ENCODE measurements at regions not wholly inside any gene's neighbourhood (a gene's known extent, or its start where the extent isn't known, plus 50 kb on each side); places are given as distances from the start of the nearest gene placed in this dataset.

DNA sequence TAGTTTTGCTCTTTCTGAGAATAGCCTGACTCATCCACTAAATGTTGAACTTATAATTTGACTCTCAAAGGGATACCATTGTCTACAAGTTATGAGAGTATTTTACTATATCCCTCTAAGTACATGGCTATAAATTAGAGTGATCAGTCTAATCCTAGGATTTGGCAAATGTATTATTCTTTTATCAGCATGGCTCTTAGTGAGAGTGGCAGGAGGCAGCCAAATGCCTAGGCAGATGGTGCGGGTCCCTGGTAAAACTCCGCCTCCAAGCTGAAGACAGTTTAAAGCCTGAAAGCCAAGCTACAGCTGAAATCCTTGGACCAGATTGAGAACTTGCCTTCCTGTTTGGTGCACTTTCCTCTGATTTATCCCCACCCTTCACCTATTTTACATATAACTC lies 631.8 kb downstream of the SQOR start:
- no peak for DNase-seq

DNA sequence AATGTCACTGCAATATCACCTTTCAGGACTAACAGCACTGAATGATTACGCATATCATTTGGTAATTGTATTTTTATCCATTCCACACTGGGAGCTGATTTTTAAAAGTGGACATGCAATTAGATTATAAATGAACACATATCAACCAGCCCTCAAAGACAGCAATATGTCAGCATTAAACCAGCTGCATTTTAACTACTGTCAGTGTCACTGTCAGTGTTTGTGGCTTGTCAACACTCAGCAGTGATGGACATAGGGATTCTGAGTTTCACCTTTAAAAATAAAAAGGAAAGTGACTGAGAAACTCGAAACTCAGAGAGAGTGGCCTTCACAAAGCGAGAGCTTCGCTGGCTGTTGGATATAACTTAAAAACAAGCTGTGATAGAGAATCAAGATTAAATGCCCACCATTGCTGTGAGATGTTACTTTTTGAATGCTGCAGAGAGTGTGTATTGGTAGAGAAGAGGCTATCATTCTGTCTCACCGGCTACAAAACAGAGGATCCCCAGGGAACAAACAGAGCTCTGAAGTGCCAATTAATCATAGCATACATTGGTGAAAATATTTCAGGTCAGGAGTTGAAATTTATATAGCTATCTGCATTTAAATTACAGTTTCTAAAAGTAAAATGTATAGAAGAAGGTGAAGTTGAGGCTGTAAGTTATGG lies 635.8 kb downstream of the SQOR start:
- no peak for DNase-seq

DNA sequence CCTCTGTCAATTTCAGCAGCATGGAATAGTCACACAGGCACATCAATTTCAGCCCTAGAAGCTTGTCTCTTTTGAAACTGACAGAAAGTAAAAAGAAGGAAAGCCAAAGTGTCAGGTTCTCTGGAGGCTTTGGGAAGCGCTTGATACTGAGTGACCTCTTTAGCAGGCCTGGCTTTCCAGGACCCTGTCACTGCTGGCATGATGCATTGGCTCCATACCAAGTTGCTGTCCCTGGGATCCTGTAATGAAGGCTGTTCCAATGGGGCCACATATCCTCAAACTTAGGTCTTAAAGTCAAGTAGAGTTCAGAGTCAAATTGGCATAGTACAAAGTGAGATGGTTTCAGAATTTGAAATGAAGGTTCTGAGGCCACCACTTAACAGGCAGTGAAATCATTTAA lies 640.9 kb downstream of the SQOR start:
- no peak for DNase-seq

DNA sequence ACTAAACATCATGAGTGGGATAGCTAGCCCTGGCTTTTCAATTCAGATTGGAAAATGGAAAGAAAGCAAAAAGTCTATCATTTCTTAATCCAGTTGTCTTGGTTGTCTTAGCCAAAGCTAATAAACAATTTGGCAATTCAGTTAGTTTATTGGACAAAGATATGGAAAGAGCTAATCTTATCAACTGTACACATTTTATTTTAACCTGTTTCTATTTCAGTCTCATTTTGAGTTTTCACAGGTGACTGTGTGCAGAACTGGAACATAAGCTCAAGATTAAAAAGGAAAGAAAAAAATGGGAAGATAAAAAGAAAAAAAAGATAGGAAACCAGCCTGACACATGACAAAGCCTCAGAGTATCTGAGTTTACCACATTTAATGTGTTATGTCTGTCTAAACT lies 642.6 kb downstream of the SQOR start:
- DNase-seq: no peak

DNA sequence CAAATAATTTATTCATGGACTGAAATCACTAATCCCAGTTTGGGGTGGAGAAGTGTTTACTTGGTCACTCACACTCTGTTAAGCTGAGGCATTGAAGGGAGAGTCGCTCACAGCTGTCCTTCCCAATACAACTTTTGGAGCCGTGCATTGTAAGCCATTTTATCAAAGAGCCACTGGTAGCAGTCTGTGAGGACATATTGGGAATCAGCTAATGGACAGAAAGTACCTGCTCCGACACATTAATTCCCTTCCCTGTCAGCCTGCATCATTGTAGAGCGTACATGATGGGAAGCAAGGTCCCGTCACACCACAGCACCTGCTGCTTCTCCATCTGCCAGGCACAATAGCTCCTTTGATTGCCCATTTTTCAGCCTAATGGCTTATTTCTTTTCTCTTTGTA lies 643.2 kb downstream of the SQOR start:
- peak; percentile 19 for DNase-seq

DNA sequence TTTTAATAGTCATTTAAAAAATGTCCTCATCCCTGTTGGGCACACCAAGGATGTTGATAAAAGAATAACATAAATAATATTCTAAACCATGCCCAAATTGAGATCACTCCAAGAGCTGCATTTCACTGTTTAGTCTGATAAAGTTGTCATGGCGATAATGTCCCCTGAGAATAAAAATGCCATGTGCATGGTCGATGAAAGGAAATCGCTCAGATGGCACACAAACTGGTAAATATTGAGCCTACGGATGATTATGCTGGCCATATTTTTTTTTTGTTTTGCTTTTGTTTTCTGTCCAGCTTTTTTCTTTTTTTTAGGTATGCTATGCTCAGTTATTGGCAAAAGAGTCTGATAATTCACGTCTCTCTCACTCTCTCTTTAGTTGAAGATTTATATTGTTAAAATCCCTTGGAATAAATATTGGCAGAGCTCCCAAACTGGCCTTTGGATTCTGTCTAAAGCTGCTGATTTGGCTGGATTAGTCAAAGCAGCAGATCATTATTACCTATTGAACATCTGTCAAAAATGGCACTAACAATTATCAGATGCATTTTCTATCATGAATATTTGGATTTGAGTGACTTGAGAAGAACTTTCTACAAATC lies 643.8 kb downstream of the SQOR start:
- DNase-seq: peak; percentile 24

DNA sequence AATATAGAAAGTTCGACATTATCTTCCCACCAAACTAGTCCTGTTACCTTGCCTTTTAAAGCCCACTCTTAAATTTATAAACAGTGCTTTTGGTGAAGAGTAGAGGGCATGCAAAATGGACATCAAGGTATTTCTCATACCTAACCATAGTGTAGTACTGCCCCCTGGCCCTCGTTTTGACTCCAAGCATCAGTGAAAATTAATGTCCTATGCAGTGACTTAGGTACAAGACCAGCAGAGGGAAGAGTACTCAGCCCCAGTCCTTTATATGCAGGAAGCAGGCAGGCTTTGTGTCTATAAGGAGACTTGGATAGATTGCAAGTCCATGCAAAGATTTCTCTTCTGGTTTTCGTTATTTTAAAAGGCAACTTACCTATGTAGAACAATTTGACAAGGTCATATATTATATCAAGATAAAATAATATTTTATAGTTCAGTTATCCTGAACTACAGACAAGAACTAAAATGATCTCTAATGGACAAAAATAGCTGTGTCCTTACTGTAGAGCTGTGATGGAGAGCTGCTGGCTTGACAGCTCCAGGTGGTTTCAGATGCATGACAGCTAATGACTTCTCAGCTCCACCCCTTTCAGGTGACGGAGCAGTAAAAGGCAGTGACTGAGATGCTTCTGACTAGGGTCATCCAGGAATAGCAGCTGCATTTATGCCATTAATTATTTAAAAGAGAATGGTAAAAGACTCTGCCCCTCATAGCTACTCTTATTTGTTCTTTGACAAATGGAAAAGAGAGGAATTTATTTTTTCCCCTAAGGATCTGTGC lies 646.1 kb downstream of the SQOR start:
- DNase-seq: no peak

DNA sequence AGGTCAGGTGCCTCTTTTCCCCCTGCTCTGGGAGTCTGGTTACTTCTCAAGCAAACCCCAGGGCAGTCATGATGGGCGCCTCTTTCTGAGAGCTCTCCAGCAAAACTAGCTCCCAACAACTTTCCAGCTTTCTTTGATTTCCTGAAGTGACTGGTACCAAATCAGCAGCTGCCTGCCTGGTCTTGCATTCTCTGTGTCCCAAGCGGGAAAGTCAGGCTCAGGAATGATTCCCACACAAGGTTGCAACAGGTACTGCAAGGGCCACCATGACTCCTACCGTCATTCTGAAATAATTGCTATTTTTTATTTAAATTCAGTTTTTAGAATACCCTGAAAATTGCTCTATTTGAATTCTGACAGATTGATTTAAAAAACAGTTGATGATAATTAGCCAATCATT lies 658.7 kb downstream of the SQOR start:
- no peak for DNase-seq

DNA sequence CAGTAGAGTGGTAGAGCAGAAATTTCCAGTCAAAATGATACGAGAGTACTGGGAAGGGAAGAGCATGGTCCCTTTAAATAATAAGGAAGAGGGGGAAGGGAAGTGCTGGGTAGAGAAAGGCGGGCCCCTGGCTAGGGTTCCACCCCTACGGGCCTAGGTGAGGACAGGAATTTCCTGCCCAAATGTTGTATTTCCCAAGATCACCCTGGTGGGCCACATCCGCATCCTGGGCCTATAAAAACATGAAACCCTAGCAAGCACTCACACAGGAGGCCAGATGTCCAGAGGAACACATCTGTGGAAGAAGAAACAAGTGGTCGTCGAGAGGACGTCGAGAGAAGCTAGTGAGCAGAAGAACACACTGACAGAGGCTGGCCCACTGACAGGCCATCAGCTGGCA lies 661.2 kb downstream of the SQOR start:
- DNase-seq: no peak

DNA sequence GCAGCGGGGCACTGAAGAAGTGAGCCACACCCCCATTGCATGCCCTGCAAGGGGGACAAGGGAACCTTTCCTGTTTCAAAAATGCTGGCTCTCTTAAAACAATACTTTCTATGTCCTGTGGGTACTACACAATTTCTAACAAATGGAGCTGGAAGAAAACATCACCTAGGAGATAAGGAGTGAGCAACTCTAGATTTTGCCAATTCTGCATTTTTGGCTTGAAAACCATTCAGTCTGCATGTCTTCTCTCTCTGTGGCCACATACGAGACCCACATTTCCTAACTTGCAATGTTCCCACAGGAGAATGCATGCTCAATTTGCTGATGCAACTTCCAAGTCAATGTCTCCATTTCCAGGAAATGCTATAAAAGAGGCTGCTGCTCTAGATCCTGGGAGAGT lies 662.0 kb downstream of the SQOR start:
- DNase-seq: no peak

DNA sequence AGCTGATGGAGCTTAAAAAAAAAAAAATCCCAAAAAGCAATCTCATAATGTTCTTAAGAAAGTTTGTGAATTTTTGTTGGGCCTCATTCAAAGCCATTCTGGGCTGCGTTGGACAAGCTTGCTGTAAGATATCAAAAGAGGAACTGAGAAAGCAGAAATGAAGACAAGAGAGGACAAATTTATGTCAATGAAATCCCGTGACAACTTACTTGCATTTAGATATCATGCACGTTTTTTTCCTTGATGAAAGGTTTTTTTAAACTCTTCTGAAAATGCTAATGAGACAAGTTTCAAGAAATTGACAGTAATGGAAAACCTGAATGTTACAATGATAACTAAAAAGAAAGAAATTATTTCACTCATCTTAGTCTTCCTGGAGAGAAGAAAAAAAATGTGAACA lies 662.9 kb downstream of the SQOR start:
- no peak for DNase-seq

DNA sequence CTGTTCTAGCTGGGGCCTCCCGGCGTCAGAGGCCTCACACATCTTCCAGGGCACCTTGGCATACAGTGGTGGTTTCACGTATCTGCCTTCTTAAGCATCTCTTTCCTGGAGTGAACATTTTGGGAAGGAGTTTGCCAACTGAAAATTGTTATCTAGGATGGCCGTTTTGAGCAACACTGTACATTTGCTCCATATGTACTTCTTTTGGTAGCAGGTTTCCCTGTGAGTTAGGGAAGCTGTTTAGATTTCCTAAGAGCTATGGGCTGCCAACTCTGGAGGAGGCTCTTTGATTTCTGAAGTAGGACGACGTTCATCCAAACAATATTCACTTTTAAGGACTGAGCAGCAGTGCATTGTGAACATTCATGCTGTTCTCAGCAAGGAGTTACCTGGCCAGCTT lies 665.9 kb downstream of the SQOR start:
- DNase-seq: no peak

DNA sequence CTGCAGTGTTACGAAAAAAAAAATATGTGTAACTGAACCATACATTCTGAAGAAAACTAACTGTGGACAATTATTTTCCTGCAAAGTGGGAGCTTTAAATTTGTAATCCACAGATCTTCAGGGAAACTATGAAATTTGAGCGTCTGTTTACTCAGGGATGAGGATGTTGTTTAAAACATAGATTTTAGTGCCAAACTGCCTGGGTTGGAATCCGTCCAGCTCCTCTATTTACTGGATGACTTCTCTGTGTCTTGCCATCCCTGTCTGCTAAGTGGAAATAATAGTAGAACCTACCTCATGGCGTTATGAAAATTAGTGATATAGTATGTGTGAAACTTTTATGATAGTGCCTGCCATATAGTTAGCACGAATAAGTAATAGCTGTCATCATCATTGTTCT lies 666.5 kb downstream of the SQOR start:
- DNase-seq: no peak

DNA sequence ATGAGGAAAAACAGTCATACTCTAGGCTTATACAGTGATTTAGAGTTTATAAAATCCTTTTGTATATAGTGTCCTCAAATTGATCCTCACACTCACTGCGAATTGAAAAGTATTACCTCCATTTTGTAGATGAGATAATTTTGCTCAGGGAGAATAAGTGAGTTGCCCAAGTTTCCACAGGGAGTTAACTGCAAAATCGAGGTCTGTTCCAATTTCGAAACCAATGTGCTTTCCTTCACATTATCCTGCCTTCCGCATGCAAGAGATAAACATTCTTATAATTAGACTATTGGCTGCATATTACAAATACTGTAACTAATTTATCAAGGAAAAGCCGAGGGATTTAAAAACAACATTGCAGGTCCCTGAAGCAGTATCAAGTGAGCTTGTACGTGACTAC lies 667.0 kb downstream of the SQOR start:
- DNase-seq: no peak

DNA sequence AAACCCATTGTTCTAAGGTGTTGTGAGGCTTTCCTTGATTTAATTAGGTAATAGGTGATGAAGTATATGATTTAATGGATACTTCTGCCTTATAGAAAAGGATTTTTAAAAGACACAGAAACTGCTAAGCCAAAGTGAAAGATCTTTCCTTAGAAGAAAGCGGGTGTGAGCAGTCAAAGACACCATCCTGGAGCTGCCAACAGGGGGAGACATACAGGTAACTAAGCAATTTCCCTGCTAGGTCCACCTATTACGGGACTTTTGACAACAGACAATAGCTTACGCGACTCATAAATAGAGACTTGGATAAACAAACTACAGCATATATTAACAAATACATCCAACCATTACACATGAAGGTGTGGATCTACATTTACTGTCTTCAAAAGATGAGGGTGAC lies 669.5 kb downstream of the SQOR start:
- no peak for DNase-seq

DNA sequence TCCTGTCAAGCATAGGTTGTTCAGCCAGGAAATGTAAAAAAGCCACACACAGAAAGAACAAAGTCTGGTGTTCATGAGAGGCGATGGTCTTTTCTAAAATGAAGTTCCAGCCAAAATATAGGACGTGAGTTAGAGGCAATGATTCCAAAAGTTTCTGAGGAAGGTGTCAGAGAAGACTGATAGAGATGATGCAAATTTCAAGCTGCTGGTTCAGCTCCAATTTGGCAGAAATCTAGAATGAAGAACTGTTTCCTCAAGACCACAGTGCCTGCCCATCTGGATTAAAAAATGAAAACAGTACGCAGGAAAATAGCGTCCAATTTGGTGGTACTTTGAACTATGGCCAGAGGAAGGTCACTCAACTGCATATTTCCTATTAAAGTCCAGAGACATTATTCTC lies 672.9 kb downstream of the SQOR start:
- no peak for DNase-seq

DNA sequence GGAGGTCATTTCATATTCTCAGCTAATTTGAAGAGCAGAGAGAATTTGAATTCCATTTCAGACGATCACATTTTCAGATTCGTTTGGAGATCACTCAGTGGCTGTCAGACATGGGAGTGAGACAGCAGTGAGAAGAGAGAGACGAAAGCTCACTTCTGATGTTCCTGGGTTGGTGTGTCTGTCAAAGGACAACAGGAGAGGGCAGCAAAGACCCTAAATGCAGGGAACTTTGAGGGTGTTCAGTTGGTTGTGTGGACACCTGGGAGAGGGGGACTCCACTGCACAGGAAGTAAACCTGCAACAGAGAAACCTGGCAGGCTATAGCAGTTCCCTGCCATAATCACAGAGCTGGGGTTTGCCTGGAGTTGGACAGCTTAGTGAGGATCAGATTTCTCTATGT lies 675.1 kb downstream of the SQOR start:
- DNase-seq: no peak

DNA sequence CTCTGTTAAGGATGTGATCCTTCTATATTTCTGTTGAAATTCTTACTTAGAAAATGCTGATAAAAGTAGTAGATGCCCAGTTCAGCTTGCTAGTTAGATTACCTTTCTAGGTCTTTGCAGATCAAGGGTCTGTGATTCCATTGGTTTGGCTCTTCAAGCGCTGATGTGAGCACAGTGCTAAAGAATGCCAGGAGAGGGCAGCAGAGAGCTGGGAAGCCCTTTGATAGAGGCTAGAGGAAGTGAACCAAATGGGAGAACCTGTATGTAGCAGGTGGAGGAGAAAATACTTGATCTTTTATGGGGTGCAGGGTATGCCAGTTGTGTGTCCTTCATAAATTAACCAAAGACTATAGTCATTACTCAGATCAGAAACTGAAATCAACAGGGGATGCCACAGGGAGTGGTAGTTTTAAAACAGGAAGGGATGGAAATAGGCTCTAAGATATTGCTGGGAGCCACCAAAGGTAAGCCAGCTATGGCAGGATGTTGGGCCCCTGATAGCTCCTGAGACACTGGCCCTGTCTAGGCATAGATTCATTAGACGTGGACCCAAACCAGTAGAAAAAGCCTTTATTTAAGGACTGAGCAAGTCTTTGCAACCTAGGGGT lies 677.4 kb downstream of the SQOR start:
- DNase-seq: peak; percentile 9

DNA sequence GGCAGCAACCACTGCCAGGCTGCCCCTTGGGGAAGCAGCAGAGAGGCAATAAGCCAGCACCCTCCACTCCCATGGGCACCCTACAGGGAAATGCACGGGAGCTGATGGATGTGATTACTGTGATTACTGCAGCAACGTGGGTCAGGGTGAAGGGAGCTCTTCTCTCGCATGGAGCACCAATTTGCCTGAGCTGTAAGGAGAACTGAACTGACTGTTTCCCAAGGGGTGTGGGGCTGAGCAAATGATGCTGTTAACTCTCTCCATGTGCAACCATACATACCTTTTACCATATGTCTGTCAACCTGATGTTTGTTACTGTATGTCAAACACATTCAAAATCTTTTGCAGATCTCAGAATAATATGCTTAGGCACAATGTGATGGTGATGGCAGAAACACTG lies 680.6 kb downstream of the SQOR start:
- DNase-seq: no peak

DNA sequence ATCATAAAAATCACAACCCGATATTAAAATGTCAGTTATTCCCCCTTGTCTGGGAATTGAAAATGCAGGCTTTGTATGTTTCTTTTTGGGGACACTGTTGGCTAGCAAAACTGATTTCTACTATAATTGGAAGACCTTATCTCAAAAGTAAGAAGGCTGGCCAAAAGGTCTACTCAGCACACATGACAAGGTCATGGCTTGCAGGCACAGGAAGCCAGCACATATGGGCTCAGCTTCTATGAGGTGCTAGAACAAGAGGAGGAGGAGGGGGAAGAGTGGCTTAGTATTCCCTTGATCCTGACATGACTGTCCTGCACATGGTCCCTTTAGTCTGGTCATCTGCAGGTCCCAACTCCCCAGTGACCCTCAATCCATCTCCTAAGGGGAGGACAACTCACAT lies 681.2 kb downstream of the SQOR start:
- no peak for DNase-seq

DNA sequence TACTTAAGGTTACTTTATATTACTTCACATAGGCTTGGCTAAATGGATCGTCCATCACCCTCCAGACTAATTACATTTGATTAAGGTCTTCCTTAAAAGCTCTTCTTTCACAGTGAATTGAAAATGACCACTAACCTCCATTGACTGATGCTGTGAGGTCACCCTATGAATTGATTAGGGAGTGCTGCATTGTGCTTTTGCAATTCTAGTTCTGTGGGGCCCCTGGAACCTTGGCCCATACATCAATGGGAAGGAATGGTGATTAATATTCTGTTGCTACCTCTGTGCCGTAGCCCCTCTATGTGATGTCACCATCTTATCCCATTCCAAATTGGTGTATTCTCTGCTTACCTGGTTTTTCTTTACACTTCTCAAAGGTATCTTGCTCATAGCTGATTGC lies 682.2 kb downstream of the SQOR start:
- DNase-seq: no peak

DNA sequence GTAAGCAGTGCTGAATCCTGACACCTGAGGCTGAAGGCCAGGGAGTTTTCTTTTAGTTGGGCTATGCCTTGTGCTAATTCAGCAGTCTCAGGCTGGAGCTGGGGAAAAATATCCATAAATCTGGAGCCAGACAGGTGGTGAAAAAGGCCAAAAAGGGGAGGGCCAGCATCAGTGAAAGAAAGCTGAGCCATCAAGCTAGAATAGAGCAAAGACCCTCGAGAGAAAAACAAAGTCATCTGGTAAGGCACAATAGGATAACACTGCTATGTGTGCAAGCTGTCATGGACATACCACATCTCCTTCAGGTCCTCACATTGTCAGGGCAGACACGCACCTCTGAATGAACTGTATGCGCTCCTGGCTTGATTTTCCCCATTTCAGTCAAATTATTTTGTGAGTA lies 687.9 kb downstream of the SQOR start:
- DNase-seq: no peak

DNA sequence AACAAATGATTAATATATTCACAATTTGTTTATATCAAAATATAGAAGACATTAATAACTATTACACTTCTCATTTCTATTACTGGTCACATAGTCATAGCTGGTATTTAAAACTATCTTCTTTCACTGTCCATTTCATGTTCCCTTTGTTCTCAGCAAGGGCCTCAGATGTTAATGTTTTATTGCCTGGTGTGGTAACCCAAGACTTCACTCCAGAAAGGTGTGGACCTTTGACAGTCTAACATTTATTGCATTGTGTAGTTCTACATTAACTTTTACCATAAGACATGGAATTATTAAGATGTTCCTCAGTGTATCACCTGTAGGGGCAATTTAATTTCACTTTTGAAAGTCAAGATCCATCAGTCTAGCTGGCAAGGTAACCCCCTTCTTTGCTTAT lies 691.3 kb downstream of the SQOR start:
- DNase-seq: no peak

DNA sequence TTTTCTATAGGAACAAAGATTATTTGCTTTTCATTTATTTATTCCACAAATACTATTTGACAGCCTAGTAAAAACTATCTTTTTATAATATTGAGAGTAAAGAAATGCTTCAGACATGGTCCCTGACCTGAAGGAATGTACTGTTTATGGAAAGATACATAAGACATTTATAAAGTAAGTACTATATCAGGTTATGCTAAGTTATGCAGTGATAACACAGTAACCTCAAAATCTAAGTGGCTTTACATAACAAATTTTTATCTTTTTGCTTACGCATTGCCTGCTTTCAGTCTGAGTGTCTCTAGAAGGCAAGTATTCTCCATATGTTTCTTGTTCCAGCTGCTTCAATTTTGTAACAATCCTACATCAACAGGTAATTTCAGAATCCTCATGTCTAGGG lies 694.0 kb downstream of the SQOR start:
- DNase-seq: no peak

All from DMS79 (cell line).